ENCODE measurements at regions not wholly inside any gene's neighbourhood (a gene's known extent, or its start where the extent isn't known, plus 50 kb on each side); places are given as distances from the start of the nearest gene placed in this dataset.
"Not testable (repeated sequence)": the region's sequence is repeated elsewhere in the genome, so short reads cannot be mapped to it uniquely, and the experiment has no call there.

- DNase-seq (ENCODE audit: low read depth): no peak
- no peak overlapping the region for H3K4me3 ChIP-seq (replicated peaks; ENCODE audit: low read depth, low read length)
- no peak for TF ChIP-seq CTCF (IDR thresholded peaks at IDR 0.05; ENCODE audit: low read length, missing control alignments)
These were observed 750.5 kb downstream of the LUZP2 start for GRCh38 chr11:25247336-25247735.

- no peak for TF ChIP-seq CTCF (IDR thresholded peaks at IDR 0.05; ENCODE audit: low read length, missing control alignments)
- no peak overlapping the region for H3K4me3 ChIP-seq (replicated peaks; ENCODE audit: low read depth, low read length)
- DNase-seq (ENCODE audit: low read depth): no peak
These were observed 756.0 kb downstream of the LUZP2 start for GRCh38 chr11:25252854-25253253.

- H3K4me3 ChIP-seq (replicated peaks; ENCODE audit: low read depth, low read length); DNase-seq (ENCODE audit: low read depth): not testable (repeated sequence)
These were observed 767.0 kb downstream of the LUZP2 start for GRCh38 chr11:25263861-25264260.

GRCh38 chr11:25271301-25271700 lies 774.4 kb downstream of the LUZP2 start:
- no peak for DNase-seq (ENCODE audit: low read depth)
- H3K4me3 ChIP-seq (replicated peaks; ENCODE audit: low read depth, low read length): no peak overlapping the region
- TF ChIP-seq CTCF (IDR thresholded peaks at IDR 0.05; ENCODE audit: low read length, missing control alignments): no peak

- no peak for DNase-seq (ENCODE audit: low read depth)
- no peak overlapping the region for H3K4me3 ChIP-seq (replicated peaks; ENCODE audit: low read depth, low read length)
- TF ChIP-seq CTCF (IDR thresholded peaks at IDR 0.05; ENCODE audit: low read length, missing control alignments): no peak
These were observed 775.4 kb downstream of the LUZP2 start for GRCh38 chr11:25272214-25272613.

GRCh38 chr11:25280821-25281220 lies 784.0 kb downstream of the LUZP2 start:
- DNase-seq (ENCODE audit: low read depth); H3K4me3 ChIP-seq (replicated peaks; ENCODE audit: low read depth, low read length): not testable (repeated sequence)

GRCh38 chr11:25293166-25293565 lies 796.3 kb downstream of the LUZP2 start:
- H3K4me3 ChIP-seq (replicated peaks; ENCODE audit: low read depth, low read length): no peak overlapping the region
- no peak for DNase-seq (ENCODE audit: low read depth)
- no peak for TF ChIP-seq CTCF (IDR thresholded peaks at IDR 0.05; ENCODE audit: low read length, missing control alignments)

- DNase-seq (ENCODE audit: low read depth): no peak
- H3K4me3 ChIP-seq (replicated peaks; ENCODE audit: low read depth, low read length): no peak overlapping the region
- no peak for TF ChIP-seq CTCF (IDR thresholded peaks at IDR 0.05; ENCODE audit: low read length, missing control alignments)
These were observed 801.6 kb downstream of the LUZP2 start for GRCh38 chr11:25298450-25298849.

Measured in fibroblast of pulmonary artery (primary cell).